Muscle of arm (tissue), 1 donor: ENCODE measurements at regions not wholly inside any gene's neighbourhood (a gene's known extent, or its start where the extent isn't known, plus 50 kb on each side); places are given as distances from the start of the nearest gene placed in this dataset.

ENCODE experiments used
- DNase-seq: peaks from one replicate; pipeline ENCODE4 v3.0.0-alpha.2; 2013

DNA sequence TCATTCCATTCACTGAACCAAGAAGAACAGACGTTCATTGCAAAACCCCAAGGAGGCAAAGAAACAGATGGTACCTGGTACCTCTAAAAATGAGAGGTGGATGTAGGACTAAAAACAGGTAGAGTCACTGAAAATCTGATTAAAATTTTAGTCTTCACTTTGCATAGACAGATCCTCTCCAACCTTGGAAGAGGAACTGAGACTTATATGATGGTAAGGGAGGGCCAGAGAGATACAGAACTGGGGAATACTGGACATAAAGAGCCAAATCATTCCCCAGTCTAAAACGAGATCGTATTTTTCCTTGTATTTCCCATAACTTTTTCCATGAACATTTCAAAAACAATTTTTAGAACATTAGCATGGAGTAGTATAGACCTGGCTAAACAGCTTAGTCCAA is 59.7 kb upstream of the SPOPL start:
- no peak for DNase-seq

GRCh38 chr2:138444411-138444810 is 57.2 kb upstream of the SPOPL start:
- DNase-seq: no peak

DNA sequence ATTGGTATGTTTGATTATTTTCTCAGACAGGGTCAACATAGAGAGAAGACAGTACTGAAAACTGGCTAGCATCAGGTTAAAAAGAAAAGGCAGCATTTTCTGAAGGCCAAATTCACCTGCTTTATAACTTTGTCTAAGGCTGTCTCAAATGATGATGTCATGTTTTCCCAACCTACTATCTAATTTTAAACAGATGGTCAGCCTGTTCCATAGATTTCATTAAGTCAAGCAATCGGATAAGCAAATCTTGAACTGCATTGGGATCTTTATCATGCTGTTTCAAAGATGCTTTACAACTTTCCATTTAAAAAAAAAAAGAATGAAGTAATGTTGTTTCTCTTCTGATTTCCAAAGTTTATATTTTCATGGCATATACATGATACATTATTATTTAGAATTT is 56.3 kb upstream of the SPOPL start:
- DNase-seq: no peak

DNA sequence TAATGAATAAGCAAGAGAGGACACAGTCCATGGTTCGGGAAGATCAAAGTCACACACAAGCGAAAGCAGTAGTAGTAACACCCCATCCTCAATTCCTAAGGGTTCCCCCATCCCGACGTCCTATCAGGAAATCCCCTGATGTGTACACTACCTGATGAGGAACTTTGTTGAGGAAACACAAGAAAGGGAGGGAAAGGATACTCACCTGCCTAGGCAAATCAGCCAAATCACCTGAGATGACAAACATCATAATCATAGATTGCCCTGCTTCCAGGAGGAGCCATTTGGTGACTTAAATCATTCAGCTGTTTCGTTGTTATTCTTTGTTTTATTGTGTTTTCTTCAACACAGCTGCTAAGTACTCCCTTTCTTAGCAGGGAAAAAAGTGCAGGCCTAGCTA is 55.5 kb upstream of the SPOPL start:
- DNase-seq: no peak

DNA sequence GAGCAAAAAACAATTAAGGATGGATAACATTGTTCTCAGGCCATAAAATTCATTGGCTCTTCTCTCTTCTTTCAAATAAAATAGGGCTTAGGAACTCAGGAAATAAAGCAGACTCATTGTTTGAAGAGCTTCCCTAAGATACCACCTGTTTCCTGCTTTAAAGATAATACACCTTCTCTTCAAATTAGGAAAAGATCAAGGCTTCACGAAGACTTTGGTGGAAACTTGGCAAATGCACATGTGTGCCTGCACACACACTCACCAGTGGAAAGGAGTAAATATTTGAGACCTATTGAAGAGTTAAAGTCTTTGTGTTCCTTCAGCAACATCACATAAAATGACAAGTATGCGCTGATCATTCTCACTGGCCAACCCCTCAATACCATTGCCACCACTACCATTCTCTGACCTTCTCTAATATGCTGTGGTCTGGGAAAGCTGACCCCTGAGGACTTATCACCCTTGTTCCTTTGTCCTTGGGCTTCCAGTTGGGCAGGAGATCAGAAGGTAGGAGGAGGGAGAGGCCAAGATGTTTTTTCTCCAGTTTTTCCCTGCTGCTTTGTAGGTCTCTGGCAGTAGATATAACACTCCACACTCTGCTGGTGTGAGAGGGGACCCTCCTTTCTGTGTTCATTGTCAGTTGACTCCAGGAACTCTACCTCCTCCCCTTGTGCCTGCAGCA is 53.5 kb upstream of the SPOPL start:
- no peak for DNase-seq
